GM12874 (cell line): ENCODE measurements at regions not wholly inside any gene's neighbourhood (a gene's known extent, or its start where the extent isn't known, plus 50 kb on each side); places are given as distances from the start of the nearest gene placed in this dataset.

Source experiments
- TF ChIP-seq, protein P1 (sequence below): IDR thresholded peaks from 2 replicates; pipeline ENCODE4 v1.5.1; 2011; ENCODE audit warnings: low read depth, mild to moderate bottlenecking, control low read depth, low read length, moderate library complexity; ENCODE audit not compliant: insufficient read depth

DNA sequence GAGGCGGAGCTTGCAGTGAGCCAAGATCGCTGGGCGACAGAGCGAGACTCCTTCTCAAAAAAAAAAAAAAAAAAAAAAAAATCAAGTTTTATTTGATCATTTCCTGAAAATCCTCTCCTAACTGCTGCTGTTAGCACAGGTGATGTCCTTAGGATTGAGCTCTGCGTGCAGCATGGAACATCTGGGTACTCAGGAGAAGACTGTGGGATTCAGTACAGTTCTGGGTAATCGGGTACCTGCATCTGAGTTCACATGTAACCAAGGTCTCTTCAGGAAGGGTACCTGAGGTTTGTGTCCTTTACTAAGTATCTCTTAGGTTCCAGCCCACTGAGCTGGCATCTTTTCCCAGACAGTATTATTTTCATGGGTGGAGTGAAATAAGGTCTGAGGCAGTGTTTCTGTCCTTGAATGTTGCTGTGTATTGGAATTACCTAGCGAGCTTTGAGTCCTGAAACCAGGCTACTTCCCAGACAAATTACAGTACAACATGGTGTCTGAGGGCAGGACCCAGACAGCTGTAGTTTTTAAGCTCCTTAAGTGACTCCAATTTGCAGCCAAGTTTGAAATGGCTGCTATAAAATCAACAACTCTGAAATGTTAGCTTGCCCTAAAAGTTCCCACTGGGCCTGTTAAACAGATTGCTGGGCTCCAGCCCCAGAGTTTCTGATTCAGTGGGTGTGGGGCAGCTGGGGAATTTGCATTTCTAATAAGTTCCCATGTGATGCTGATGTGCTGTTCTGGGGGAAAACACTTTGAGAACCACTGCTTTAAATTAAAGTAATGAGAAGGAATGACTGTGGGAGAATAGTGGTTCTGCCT, 120.5 kb downstream of the PMAIP1 start:
- TF ChIP-seq, protein P1, sequence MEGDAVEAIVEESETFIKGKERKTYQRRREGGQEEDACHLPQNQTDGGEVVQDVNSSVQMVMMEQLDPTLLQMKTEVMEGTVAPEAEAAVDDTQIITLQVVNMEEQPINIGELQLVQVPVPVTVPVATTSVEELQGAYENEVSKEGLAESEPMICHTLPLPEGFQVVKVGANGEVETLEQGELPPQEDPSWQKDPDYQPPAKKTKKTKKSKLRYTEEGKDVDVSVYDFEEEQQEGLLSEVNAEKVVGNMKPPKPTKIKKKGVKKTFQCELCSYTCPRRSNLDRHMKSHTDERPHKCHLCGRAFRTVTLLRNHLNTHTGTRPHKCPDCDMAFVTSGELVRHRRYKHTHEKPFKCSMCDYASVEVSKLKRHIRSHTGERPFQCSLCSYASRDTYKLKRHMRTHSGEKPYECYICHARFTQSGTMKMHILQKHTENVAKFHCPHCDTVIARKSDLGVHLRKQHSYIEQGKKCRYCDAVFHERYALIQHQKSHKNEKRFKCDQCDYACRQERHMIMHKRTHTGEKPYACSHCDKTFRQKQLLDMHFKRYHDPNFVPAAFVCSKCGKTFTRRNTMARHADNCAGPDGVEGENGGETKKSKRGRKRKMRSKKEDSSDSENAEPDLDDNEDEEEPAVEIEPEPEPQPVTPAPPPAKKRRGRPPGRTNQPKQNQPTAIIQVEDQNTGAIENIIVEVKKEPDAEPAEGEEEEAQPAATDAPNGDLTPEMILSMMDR = no peak

DNA sequence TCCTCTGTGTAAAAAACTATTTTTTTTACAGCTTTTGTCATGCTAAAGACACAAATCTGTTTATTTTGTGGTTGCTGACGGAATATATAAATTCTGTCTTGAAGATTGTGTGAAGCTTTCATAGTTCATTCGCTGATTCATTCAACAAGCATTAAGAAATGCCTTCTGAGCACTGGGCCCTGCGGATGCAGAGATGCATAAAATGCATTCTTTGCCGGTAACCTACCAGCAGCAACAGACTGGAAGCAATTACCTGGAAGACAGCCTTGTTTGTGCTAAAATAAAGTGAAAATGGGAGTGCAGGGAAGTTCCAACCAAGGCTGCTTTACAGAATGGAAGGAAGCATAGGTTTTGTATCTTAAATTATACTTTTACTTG, 119.7 kb downstream of the PMAIP1 start:
- TF ChIP-seq, protein P1 = no peak

DNA sequence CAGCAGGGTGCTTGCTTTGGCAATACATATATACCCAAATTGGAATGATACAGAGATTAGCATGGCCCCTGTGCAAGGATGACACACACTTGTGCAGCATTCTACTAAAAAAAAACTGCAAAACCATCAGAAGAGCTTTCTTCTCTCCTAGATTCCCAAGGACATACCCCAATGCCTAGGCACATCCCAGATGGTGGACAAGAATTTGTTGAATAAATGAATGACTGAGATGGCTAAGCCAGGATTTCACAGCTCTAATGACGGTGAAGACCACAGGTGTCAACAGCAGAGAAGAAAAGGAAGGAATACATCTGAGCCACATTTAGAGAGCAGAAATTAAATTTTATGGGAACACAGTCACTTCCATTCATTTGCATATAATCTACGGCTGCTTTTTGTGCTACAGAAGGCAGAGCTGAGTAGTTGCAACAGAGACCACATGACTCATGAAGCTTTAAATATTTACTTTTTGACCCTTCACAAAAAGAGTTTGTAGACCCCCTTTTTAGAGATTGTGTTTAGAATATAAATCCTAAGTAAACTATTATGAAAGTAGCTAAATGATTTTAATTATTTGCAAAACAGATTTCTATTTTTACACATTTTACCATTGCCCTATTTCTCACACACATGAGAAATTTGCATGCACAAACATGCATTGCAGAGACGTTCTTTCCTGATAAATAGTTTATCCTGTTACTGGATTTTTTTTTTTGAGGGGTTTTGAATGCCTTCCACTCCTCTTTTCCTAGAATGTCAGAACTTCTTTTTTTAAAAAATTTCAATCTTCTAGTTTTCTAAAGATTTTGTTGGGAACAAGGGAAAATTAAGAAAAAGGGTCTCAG, 119.0 kb downstream of the PMAIP1 start:
- TF ChIP-seq, protein P1 = no peak

DNA sequence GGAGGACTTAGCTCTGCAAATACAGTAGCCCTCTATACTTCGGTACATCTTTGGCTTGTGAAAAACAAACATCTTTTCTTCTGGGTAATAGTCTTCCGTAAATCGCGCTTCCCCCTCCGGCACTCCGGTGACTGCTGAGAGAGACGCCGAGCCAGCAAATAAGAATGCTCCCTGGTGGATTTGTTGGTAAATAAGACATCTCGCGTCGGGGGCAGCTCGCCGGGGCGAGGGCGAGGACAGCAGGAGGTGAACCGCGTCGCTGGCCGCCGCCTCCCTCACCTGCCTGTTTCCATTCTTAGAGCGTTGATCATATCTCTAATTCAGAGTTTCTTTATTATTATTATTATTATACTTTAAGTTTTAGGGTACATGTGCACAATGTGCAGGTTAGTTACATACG, 117.6 kb downstream of the PMAIP1 start:
- TF ChIP-seq, protein P1 = no peak

DNA sequence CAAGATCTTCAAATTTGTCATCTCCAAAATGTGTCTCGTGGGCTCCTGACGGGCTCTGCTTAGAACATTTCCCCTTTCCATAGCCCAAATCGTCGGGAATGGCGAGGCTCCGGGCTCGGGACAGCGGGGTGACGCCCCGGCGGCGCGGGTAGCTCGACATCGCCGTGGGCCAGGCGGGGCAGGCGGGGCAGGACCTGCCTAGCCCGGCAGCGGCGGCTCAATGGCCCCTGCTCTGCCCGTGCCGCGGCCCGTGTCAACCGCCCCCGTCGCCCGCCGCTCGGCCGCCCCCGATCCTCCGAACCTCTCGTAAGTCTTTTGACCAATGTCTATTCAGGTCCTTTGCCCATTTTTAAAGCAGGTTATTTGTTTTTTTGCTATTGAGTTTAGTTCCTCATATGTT, 111.2 kb downstream of the PMAIP1 start:
- TF ChIP-seq, protein P1 = no peak

DNA sequence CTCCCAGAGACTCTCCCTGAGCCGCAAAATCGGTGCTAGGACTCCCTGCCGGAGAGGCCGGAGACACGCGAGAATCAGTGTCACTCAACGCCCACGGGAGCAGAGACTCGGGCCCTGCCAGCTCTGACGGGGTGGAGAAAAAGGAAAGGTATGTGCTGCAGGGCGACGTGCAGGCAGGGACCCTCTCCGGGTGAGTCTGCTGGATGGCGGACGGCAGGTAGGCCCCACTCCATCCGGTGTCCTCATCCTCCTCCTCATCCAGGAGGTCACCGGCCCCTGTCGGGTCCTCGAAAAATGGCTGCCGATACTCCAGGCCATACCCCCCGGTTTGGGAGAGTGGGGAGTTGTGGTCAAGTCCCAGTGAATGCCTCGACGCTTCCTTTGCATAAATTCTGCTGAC, 110.7 kb downstream of the PMAIP1 start:
- TF ChIP-seq, protein P1 = no peak

DNA sequence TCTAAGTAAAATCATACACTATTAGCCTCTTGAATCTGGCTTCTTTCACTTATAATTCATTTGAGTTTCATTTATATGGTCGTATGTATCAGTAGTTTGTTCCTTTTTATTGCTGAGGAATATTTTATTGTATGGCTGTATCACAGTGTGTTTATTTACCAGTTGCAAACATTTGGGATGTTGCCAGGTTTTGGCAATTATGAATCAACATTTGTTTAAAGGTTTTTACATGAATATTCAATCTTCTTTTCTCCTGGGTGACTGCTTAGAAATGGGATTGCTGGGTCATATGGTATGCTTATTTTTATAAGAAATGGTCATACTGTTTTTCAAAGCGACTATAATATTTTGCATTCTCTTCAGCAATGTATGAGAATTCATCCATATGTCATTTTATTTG, 107.9 kb downstream of the PMAIP1 start:
- TF ChIP-seq, protein P1 = no peak
